ENCODE measurements at regions not wholly inside any gene's neighbourhood (a gene's known extent, or its start where the extent isn't known, plus 50 kb on each side); places are given as distances from the start of the nearest gene placed in this dataset.

GRCh38 chr21:28196981-28197380 lies 795.7 kb downstream of the LTN1 start:
- Histone ChIP-seq H3K9me3 (peaks cover 0 to 23% (median 0%) of the 10 kb centered on the region in 11 donors), H3K27me3 (no peaks in the 10 kb centered on the region), H3K27ac (no peak overlapping the region), H3K36me3 (no peaks in the 10 kb centered on the region), H3K4me1 (no peaks in the 10 kb centered on the region), H3K4me3 (no peak overlapping the region)
- 80 to 89% methylated on average over 2 of the region's 2 CpGs for WGBS, 2 donors
- no peak for DNase-seq
- intact Hi-C loops (cut with DNase I) = no loop called here
- TF ChIP-seq, protein P1, sequence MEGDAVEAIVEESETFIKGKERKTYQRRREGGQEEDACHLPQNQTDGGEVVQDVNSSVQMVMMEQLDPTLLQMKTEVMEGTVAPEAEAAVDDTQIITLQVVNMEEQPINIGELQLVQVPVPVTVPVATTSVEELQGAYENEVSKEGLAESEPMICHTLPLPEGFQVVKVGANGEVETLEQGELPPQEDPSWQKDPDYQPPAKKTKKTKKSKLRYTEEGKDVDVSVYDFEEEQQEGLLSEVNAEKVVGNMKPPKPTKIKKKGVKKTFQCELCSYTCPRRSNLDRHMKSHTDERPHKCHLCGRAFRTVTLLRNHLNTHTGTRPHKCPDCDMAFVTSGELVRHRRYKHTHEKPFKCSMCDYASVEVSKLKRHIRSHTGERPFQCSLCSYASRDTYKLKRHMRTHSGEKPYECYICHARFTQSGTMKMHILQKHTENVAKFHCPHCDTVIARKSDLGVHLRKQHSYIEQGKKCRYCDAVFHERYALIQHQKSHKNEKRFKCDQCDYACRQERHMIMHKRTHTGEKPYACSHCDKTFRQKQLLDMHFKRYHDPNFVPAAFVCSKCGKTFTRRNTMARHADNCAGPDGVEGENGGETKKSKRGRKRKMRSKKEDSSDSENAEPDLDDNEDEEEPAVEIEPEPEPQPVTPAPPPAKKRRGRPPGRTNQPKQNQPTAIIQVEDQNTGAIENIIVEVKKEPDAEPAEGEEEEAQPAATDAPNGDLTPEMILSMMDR (IDR thresholded peaks at IDR 0.05) = no peak
- no peak for ATAC-seq

DNA sequence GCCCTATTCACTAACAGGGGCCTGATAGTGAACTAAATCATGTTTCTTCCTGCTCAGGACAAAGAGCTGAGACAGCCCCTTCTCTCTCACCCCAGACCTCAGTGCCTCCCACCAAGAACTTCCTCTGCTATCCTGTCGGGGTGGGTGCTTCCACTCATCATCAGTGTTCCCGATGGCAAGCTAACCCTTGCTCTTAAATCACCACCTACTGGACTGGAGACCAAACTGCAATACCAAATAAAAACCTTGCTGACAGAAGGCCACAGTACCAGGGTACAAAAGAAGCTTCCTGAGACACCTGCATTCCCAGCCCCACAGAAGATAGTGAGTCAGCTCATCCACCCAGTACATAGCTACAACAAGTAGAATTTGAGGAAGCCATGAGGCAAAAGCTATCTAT lies 799.5 kb downstream of the LTN1 start:
- peaks cover 0 to 13% (median 0%) of the 10 kb centered on the region in 11 donors for H3K9me3 ChIP-seq
- 54 to 56% methylated on average over 2 of the region's 2 CpGs for WGBS, 2 donors
- no peaks in the 10 kb centered on the region for H3K4me1 ChIP-seq
- H3K4me3 ChIP-seq = no peak overlapping the region
- TF ChIP-seq, protein P1 (IDR thresholded peaks at IDR 0.05) = no peak
- H3K27me3 ChIP-seq = no peaks in the 10 kb centered on the region
- no peaks in the 10 kb centered on the region for H3K36me3 ChIP-seq
- DNase-seq (no peak), ATAC-seq (no peak)
- intact Hi-C loops (cut with DNase I) = no loop called here
- no peak overlapping the region for H3K27ac ChIP-seq

- H3K27me3 ChIP-seq = no peaks in the 10 kb centered on the region
- H3K27ac ChIP-seq = no peak overlapping the region
- H3K4me3 ChIP-seq = no peak overlapping the region
- peak in 1 of 8 donors; percentile 31 for ATAC-seq
- no peaks in the 10 kb centered on the region for H3K36me3 ChIP-seq
- H3K4me1 ChIP-seq = no peaks in the 10 kb centered on the region
- intact Hi-C loops (cut with DNase I) = no loop called here
- H3K9me3 ChIP-seq = peaks cover 0 to 17% (median 0%) of the 10 kb centered on the region in 11 donors
- no peak for DNase-seq
- TF ChIP-seq, protein P1 (IDR thresholded peaks at IDR 0.05) = no peak
These were observed 806.1 kb downstream of the LTN1 start for GRCh38 chr21:28186604-28187003.

GRCh38 chr21:28181730-28182129 lies 810.9 kb downstream of the LTN1 start:
- no peaks in the 10 kb centered on the region for H3K27me3 ChIP-seq
- H3K27ac ChIP-seq = no peak overlapping the region
- no peaks in the 10 kb centered on the region for H3K4me1 ChIP-seq
- intact Hi-C loops (cut with DNase I) = no loop called here
- peaks cover 0 to 20% (median 0%) of the 10 kb centered on the region in 11 donors for H3K9me3 ChIP-seq
- H3K4me3 ChIP-seq = no peak overlapping the region
- TF ChIP-seq, protein P1 (IDR thresholded peaks at IDR 0.05) = no peak
- WGBS, 2 donors = 89 to 96% methylated on average over 4 of the region's 4 CpGs
- H3K36me3 ChIP-seq = no peaks in the 10 kb centered on the region
- DNase-seq (no peak), ATAC-seq (no peak)

GRCh38 chr21:28179136-28179535 lies 813.5 kb downstream of the LTN1 start:
- Histone ChIP-seq H3K36me3 (no peaks in the 10 kb centered on the region), H3K9me3 (peaks cover 0 to 20% (median 0%) of the 10 kb centered on the region in 11 donors), H3K4me3 (no peak overlapping the region), H3K27me3 (no peaks in the 10 kb centered on the region), H3K27ac (no peak overlapping the region), H3K4me1 (no peaks in the 10 kb centered on the region)
- TF ChIP-seq, protein P1 (IDR thresholded peaks at IDR 0.05) = no peak
- ATAC-seq (no peak), DNase-seq (no peak)
- intact Hi-C loops (cut with DNase I) = no loop called here

All from heart right ventricle (tissue), 16 donors.